Activated CD4-positive, alpha-beta T cell treated with anti-CD3 and anti-CD28 coated beads, Interleukin-2, Interleukin-4, amounts not matched to agents 100 ng/mL and 50 ng/mL, durations not matched to agents 16 hours and 8 hours (primary cell): ENCODE measurements at regions not wholly inside any gene's neighbourhood (a gene's known extent, or its start where the extent isn't known, plus 50 kb on each side); places are given as distances from the start of the nearest gene placed in this dataset.
A peak's percentile ranks its signal among the peaks of the same experiment; 100 is the strongest.

Source experiments
- DNase-seq: peaks from one replicate; pipeline ENCODE4 v3.0.0-alpha.2; 2020; ENCODE audit warnings: low spot score

DNA sequence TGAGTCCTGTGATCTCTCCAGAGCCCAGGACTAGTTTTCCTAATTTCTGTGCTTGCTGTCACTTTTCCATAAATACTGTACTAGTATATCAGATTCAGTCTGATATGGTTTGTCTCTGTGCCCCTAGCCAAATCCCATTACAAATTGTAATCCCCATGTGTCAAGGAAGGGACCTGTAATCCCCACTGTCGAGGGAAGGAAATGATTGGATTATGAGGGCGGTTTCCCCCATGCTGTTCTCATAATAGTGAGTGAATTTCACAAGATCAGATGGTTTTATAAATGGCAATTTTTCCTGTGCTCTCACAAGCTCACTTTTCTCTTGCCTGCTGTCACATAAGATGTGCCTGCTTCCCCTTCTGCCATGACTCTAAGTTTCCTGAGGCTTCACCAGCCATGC is 54.8 kb upstream of the IFRD1 start:
- no peak for DNase-seq

DNA sequence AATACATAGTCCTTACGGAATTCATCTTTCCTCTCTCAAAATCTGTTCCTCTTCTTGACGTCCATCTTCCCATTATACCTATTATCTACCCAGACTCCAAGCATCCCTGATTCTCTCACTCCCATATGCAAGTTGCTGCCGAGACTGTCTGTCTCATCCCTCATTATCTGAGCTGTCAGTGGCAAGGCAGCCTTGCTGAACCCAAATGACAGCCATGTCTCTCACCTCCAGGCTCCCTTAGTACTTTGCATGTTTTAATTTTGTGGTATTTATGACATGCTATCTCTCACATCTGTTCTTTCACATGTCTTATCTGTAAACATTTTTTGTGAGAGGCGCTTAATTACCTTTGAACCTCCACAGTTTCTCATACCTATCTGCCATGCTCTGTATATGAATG is 54.4 kb upstream of the IFRD1 start:
- no peak for DNase-seq

DNA sequence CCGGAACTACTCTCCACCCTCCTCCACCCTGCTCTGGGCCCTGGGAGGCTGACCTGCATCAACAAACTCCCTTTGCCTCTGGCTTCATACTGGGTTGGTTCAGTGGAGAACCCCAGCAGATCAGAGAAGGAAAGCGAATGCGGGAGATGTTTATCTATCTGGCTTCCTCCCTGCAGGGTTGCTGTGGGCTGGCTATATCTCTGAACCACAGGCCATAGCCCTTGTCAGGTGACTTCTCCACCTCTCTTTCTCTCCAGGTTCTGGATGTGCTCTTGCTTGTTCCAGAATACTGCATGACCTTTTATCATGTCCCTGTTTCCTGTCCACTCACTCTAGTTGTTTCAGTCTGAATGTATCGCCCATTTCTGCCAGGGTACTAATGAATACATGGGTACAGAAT is 51.7 kb upstream of the IFRD1 start:
- peak; percentile 22 for DNase-seq

DNA sequence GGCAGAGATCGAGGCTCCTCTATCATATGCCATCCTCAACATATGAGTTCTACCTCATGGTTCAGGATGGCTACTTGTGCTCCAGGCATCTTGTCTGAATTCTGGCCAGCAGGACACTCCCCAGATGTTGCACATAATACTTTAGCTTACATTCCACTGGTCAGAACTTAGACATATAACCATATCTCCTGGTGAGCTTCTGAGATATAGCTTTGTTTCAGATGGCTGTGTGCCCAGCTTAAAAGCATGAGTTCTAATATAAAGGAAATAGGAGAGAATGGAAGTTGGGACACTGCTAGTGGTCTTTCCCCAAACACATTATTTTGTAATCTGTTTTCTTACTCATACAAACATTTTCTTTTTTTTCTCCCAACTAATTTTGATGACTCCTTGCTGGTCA is 50.8 kb upstream of the IFRD1 start:
- DNase-seq, result no peak

DNA sequence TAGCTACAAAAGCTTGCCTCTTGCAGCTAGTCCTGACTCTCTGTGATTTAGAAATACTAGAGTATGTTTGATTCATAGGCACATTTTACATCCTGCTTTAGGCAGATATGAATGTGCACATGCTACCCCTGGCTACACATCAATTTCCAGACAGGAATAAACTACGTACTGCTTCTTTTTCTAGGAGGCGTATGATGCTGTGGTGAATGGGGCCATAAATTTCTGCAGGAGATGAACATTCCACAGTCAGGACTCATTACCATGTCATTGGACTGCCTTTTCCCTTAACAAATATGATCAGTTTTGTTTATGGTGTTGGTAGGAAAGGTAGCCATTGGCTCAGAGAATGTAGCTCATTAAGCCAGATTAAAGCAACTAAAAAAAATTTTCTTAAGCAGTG is 50.1 kb upstream of the IFRD1 start:
- DNase-seq, result no peak
